CD4-positive, CD25-positive, alpha-beta regulatory T cell (primary cell): ENCODE measurements at regions not wholly inside any gene's neighbourhood (a gene's known extent, or its start where the extent isn't known, plus 50 kb on each side); places are given as distances from the start of the nearest gene placed in this dataset.

Source experiments
- ATAC-seq, 2 donors: fragments of 150-1000 bp; cut with Tn5 transposase; one replicate each; pipeline ENCODE4 v1.10.0; 2021; ENCODE audit warnings: low read depth in 2 of 2, moderate number of reproducible peaks in 2 of 2, moderate library complexity in 1 of 2
- DNase-seq, 3 donors: peaks; one replicate each; pipeline versions ENCODE4 v3.0.0 to v3.0.0-alpha.2; 2012 to 2022; ENCODE audit warnings: mixed read lengths in 1 of 3
- H3K27ac ChIP-seq: one replicate; pipeline ENCODE4 v1.7.0; 2013; ENCODE audit warnings: mild to moderate bottlenecking, low read length; ENCODE audit not compliant: insufficient read depth, poor library complexity, severe bottlenecking
- H3K27me3 ChIP-seq: one replicate; pipeline ENCODE4 v1.7.0; 2013; ENCODE audit warnings: low read length; ENCODE audit not compliant: control insufficient read depth, insufficient read depth
- H3K36me3 ChIP-seq: one replicate; pipeline ENCODE4 v1.7.0; 2013; ENCODE audit warnings: mild to moderate bottlenecking, low read length, moderate library complexity; ENCODE audit not compliant: control insufficient read depth, insufficient read depth
- H3K4me1 ChIP-seq: 2 replicates; pipeline ENCODE4 v1.7.0; 2013; ENCODE audit warnings: mild to moderate bottlenecking, low read length; ENCODE audit not compliant: insufficient read depth, control insufficient read depth, poor library complexity, severe bottlenecking
- H3K4me3 ChIP-seq: one replicate; pipeline ENCODE4 v1.7.0; 2013; ENCODE audit warnings: low read depth, mild to moderate bottlenecking, low read length, moderate library complexity
- H3K9me3 ChIP-seq, 2 experiments: 1 replicate in 1 of 2; 2 replicates in 1 of 2; pipeline ENCODE4 v1.7.0; 2013; ENCODE audit warnings: low read length in 2 of 2, mild to moderate bottlenecking in 1 of 2, moderate library complexity in 1 of 2; ENCODE audit not compliant: control insufficient read depth in 2 of 2
- H3K27ac Mint-ChIP-seq, 3 donors: one replicate each; pipeline ENCODE4 v1.8.0; 2020 to 2022; ENCODE audit warnings: mild to moderate bottlenecking in 3 of 3, mixed read lengths in 3 of 3, moderate library complexity in 2 of 3
- H3K27me3 Mint-ChIP-seq: one replicate; pipeline ENCODE4 v1.8.0; 2022; ENCODE audit warnings: mild to moderate bottlenecking, mixed read lengths
- H3K36me3 Mint-ChIP-seq: one replicate; pipeline ENCODE4 v1.8.0; 2020; ENCODE audit warnings: mixed read lengths
- H3K4me1 Mint-ChIP-seq, 4 donors: one replicate each; pipeline ENCODE4 v1.8.0; 2020 to 2022; ENCODE audit warnings: mixed read lengths in 4 of 4, mild to moderate bottlenecking in 1 of 4
- H3K4me3 Mint-ChIP-seq, 4 donors: one replicate each; pipeline ENCODE4 v1.8.0; 2020 to 2022; ENCODE audit warnings: mild to moderate bottlenecking in 4 of 4, mixed read lengths in 4 of 4, moderate library complexity in 3 of 4
- H3K9me3 Mint-ChIP-seq, 7 donors: one replicate each; pipeline ENCODE4 v1.8.0; 2020 to 2022; ENCODE audit warnings: mixed read lengths in 7 of 7, mild to moderate bottlenecking in 3 of 7, moderate library complexity in 2 of 7

- Mint-ChIP-seq H3K9me3 (peaks cover 0 to 4% (median 2%) of the 10 kb centered on the region in 7 donors), H3K36me3 (no peaks in the 10 kb centered on the region), H3K27me3 (no peaks in the 10 kb centered on the region), H3K4me1 (no peaks in the 10 kb centered on the region), H3K4me3 (no peak overlapping the region), H3K27ac (no peak overlapping the region)
- Histone ChIP-seq H3K27me3 (no peaks in the 10 kb centered on the region), H3K4me1 (no peaks in the 10 kb centered on the region), H3K27ac (no peak overlapping the region), H3K4me3 (no peak overlapping the region), H3K36me3 (no peaks in the 10 kb centered on the region), H3K9me3 (no peaks in the 10 kb centered on the region)
- DNase-seq: no peak
- ATAC-seq: no peak
Measured at GRCh38 chr20:22245139-22245538, 339.2 kb downstream of the FOXA2 start.

GRCh38 chr20:22243067-22243466 lies 341.3 kb downstream of the FOXA2 start:
- H3K27ac Mint-ChIP-seq: no peak overlapping the region
- peaks cover 0 to 9% (median 2%) of the 10 kb centered on the region in 7 donors for H3K9me3 Mint-ChIP-seq
- no peaks in the 10 kb centered on the region for H3K27me3 Mint-ChIP-seq

DNA sequence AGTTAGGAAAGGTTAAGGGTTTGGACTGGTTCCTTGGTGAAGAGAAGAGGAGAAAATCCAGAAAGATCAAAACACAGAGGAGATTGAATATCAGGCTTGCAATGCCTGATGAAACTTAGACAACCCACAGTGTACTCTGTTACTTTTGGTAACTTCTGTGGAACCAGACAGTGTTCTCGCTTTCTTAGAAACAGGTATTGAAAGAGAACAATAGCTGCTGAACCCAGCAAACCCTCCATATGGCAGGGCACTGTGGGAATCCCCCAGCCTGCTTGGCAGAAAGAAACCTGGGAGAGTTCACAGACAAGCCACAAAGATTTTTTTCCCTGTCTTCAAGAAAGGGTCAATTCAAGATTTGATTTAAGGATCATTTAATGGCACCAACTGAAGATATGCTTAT lies 342.8 kb downstream of the FOXA2 start:
- Mint-ChIP-seq H3K9me3 (peaks cover 0 to 9% (median 2%) of the 10 kb centered on the region in 7 donors), H3K4me3 (no peak overlapping the region), H3K4me1 (no peaks in the 10 kb centered on the region), H3K27me3 (no peaks in the 10 kb centered on the region), H3K36me3 (no peaks in the 10 kb centered on the region), H3K27ac (no peak overlapping the region)
- H3K27me3 ChIP-seq: no peaks in the 10 kb centered on the region
- H3K4me1 ChIP-seq: no peaks in the 10 kb centered on the region
- ATAC-seq (no peak), DNase-seq (no peak)
- H3K9me3 ChIP-seq: no peaks in the 10 kb centered on the region
- H3K27ac ChIP-seq: no peak overlapping the region
- no peak overlapping the region for H3K4me3 ChIP-seq
- no peaks in the 10 kb centered on the region for H3K36me3 ChIP-seq

More at GRCh38 chr20:22243067-22243466, 341.3 kb downstream of the FOXA2 start:
- Mint-ChIP-seq H3K36me3 (no peaks in the 10 kb centered on the region), H3K4me3 (no peak overlapping the region), H3K4me1 (no peaks in the 10 kb centered on the region)
- no peaks in the 10 kb centered on the region for H3K9me3 ChIP-seq
- no peaks in the 10 kb centered on the region for H3K4me1 ChIP-seq
- H3K27me3 ChIP-seq: no peaks in the 10 kb centered on the region
- H3K36me3 ChIP-seq: no peaks in the 10 kb centered on the region
- H3K27ac ChIP-seq: no peak overlapping the region
- ATAC-seq (no peak), DNase-seq (no peak)
- no peak overlapping the region for H3K4me3 ChIP-seq

- ATAC-seq: no peak
- H3K36me3 Mint-ChIP-seq: no peaks in the 10 kb centered on the region
- H3K27me3 Mint-ChIP-seq: no peaks in the 10 kb centered on the region
- Histone ChIP-seq H3K4me3 (no peak overlapping the region), H3K36me3 (no peaks in the 10 kb centered on the region), H3K27me3 (no peaks in the 10 kb centered on the region), H3K27ac (no peak overlapping the region), H3K9me3 (no peaks in the 10 kb centered on the region), H3K4me1 (no peaks in the 10 kb centered on the region)
- H3K9me3 Mint-ChIP-seq: peaks cover 0 to 4% (median 0%) of the 10 kb centered on the region in 7 donors
- no peak overlapping the region for H3K27ac Mint-ChIP-seq
- no peaks in the 10 kb centered on the region for H3K4me1 Mint-ChIP-seq
- no peak overlapping the region for H3K4me3 Mint-ChIP-seq
- no peak for DNase-seq
Measured at GRCh38 chr20:22232923-22233322, 351.4 kb downstream of the FOXA2 start.

DNA sequence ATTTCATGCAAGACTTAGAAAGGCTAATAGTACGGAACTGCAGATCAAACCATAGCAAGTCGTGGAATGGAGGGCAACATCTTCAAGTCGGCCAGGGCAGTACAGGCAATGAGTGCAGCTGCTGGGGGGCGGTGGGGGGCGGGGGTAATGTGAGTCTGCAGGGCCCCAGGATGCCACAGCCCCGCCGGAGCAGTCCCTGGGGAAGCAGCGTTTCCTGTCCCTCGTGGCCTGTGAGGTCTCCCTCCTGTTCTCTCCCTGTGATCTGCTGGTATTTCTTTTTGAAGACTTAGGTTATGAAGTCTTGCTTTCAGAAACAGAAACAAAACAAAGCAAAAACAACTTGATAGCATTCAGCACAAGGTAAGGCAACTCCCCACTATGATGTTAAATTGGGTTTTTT lies 351.9 kb downstream of the FOXA2 start:
- no peak overlapping the region for H3K4me3 ChIP-seq
- Mint-ChIP-seq H3K4me3 (no peak overlapping the region), H3K9me3 (peaks cover 0 to 4% (median 0%) of the 10 kb centered on the region in 7 donors), H3K4me1 (no peaks in the 10 kb centered on the region), H3K27ac (no peak overlapping the region), H3K36me3 (no peaks in the 10 kb centered on the region), H3K27me3 (no peaks in the 10 kb centered on the region)
- no peaks in the 10 kb centered on the region for H3K27me3 ChIP-seq
- H3K9me3 ChIP-seq: no peaks in the 10 kb centered on the region
- ATAC-seq (no peak), DNase-seq (no peak)
- H3K27ac ChIP-seq: no peak overlapping the region
- no peaks in the 10 kb centered on the region for H3K4me1 ChIP-seq
- H3K36me3 ChIP-seq: no peaks in the 10 kb centered on the region

DNA sequence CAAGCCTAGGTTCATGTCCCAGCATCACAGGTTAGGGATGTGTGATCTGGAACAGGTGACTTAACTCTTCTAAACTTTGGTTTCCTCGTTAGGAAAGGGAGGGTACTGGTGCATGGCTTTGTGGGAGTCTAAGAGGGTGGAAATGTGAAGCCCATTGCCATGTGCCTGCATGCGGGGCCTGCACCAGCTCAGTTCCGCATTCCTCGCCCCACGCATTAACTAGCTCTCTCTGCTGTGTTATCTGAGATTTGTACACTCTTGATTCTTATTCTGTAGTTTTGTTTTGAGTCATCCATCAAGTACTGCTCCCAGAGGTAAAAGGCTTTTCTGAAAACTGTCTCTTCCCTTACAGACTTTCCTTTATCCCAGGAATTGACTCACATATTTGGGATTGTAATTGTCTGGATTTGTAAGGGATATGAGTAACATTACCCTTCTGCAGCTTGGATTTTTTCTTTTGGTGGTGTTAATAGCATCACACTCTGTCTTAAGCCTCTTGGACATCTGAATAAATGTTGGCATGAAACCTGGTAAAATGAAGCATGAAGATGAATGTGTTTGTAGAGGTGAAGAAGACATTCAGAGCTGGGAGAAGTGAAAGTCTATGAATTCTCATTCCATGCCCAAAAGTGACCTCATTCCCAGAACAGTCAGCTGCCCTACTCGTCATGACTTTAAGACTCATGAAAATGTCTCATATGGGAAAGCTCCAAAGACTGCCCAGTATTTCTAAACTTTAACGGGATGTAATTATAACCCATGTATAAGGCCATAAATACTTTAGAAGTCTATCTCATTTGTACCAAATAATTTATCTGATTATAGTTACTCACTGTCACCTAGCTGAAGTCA lies 357.3 kb downstream of the FOXA2 start:
- Mint-ChIP-seq H3K4me1 (no peaks in the 10 kb centered on the region), H3K27ac (no peak overlapping the region), H3K4me3 (no peak overlapping the region), H3K36me3 (no peaks in the 10 kb centered on the region), H3K9me3 (peaks cover 0 to 7% (median 0%) of the 10 kb centered on the region in 7 donors), H3K27me3 (no peaks in the 10 kb centered on the region)
- Histone ChIP-seq H3K4me1 (no peaks in the 10 kb centered on the region), H3K4me3 (no peak overlapping the region), H3K36me3 (no peaks in the 10 kb centered on the region), H3K27ac (no peak overlapping the region), H3K9me3 (no peaks in the 10 kb centered on the region), H3K27me3 (no peaks in the 10 kb centered on the region)
- ATAC-seq (no peak), DNase-seq (no peak)

DNA sequence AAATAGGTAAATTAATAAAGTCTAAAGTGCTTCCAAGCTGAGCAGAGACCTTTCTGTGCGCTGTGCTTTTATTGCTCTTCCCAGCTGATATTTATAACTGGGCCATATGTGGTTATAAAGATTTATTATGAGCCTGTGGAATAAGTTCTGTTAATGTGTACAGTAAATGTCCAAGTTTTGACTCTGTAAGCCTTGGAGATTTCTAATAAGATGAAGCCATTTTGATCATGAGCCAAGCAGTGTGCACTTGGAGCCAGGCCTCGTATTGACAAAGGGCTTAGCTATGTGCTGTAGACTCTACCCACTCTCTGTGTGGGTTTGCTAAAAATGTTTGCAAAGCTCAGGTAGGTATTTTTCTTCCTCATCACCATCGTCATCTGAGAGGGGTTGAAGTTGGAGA lies 361.1 kb downstream of the FOXA2 start:
- Mint-ChIP-seq H3K4me3 (no peak overlapping the region), H3K9me3 (peaks cover 0 to 7% (median 0%) of the 10 kb centered on the region in 7 donors), H3K36me3 (no peaks in the 10 kb centered on the region), H3K27me3 (no peaks in the 10 kb centered on the region), H3K27ac (no peak overlapping the region), H3K4me1 (no peaks in the 10 kb centered on the region)
- no peak for ATAC-seq
- no peaks in the 10 kb centered on the region for H3K27me3 ChIP-seq
- DNase-seq: no peak
- no peaks in the 10 kb centered on the region for H3K36me3 ChIP-seq
- no peaks in the 10 kb centered on the region for H3K9me3 ChIP-seq
- H3K27ac ChIP-seq: no peak overlapping the region
- no peak overlapping the region for H3K4me3 ChIP-seq
- no peaks in the 10 kb centered on the region for H3K4me1 ChIP-seq

- Histone ChIP-seq H3K9me3 (no peaks in the 10 kb centered on the region), H3K4me1 (no peaks in the 10 kb centered on the region), H3K27ac (no peak overlapping the region), H3K27me3 (no peaks in the 10 kb centered on the region), H3K36me3 (no peaks in the 10 kb centered on the region), H3K4me3 (no peak overlapping the region)
- Mint-ChIP-seq H3K4me3 (no peak overlapping the region), H3K9me3 (peaks cover 0 to 8% (median 0%) of the 10 kb centered on the region in 7 donors), H3K27me3 (no peaks in the 10 kb centered on the region), H3K27ac (no peak overlapping the region), H3K36me3 (no peaks in the 10 kb centered on the region), H3K4me1 (no peaks in the 10 kb centered on the region)
- DNase-seq (no peak), ATAC-seq (no peak)
Measured at GRCh38 chr20:22217712-22218352, 366.5 kb downstream of the FOXA2 start.
